GM23338 (cell line): ENCODE measurements at regions not wholly inside any gene's neighbourhood (a gene's known extent, or its start where the extent isn't known, plus 50 kb on each side); places are given as distances from the start of the nearest gene placed in this dataset.

ENCODE experiments used
- ATAC-seq: fragments of 200-7000 bp; cut with Tn5 transposase; 3 replicates; pipeline ENCODE4 v1.9.1; 2020
- DNase-seq: peaks from one replicate; pipeline ENCODE4 v3.0.0-alpha.2; 2015; ENCODE audit warnings: low spot score
- H2AFZ ChIP-seq: fragments of 200-600 bp; sonication (generic); 2 replicates; pipeline ENCODE4 v1.8.0; 2016; ENCODE audit warnings: antibody characterized with exemption, mild to moderate bottlenecking, moderate library complexity
- H3F3A ChIP-seq: fragments of 200-600 bp; sonication (generic); replicated peaks from 2 replicates; pipeline ENCODE4 v1.8.0; 2017; ENCODE audit warnings: antibody characterized with exemption, mixed run types, low read depth
- H3K27ac ChIP-seq: fragments of 200-600 bp; sonication (generic); 2 replicates; pipeline ENCODE4 v1.6.1; 2016; ENCODE audit warnings: low read depth
- H3K27me3 ChIP-seq: fragments of 200-600 bp; sonication (generic); 2 replicates; pipeline ENCODE4 v1.8.0; 2016; ENCODE audit warnings: mild to moderate bottlenecking, mixed run types, moderate library complexity; ENCODE audit not compliant: insufficient read depth
- H3K36me3 ChIP-seq: fragments of 200-600 bp; sonication (generic); 2 replicates; pipeline ENCODE4 v1.8.0; 2016; ENCODE audit warnings: mild to moderate bottlenecking; ENCODE audit not compliant: insufficient read depth
- H3K4me1 ChIP-seq: fragments of 200-600 bp; sonication (generic); 2 replicates; pipeline ENCODE4 v1.8.0; 2016; ENCODE audit warnings: mild to moderate bottlenecking, moderate library complexity; ENCODE audit not compliant: insufficient read depth
- H3K4me2 ChIP-seq: fragments of 200-600 bp; sonication (generic); 2 replicates; pipeline ENCODE4 v1.7.1; 2017; ENCODE audit warnings: mixed run types
- H3K4me3 ChIP-seq: fragments of 200-600 bp; sonication (generic); 2 replicates; pipeline ENCODE4 v1.6.1; 2016; ENCODE audit warnings: mixed run types
- H3K79me2 ChIP-seq: fragments of 200-600 bp; sonication (generic); replicated peaks from 2 replicates; pipeline ENCODE4 v1.8.0; 2017; ENCODE audit warnings: mild to moderate bottlenecking; ENCODE audit not compliant: insufficient read depth
- H3K9me2 ChIP-seq: fragments of 200-600 bp; sonication (generic); 2 replicates; pipeline ENCODE4 v1.8.0; 2017; ENCODE audit not compliant: insufficient read depth
- H4K20me1 ChIP-seq: fragments of 200-600 bp; sonication (generic); replicated peaks from 2 replicates; pipeline ENCODE4 v1.8.0; 2017; ENCODE audit warnings: mild to moderate bottlenecking; ENCODE audit not compliant: insufficient read depth
- H3K27ac Mint-ChIP-seq: 2 replicates; pipeline ENCODE4 v1.8.0; 2020; ENCODE audit warnings: inconsistent platforms, mild to moderate bottlenecking, moderate library complexity, mixed read lengths
- H3K27me3 Mint-ChIP-seq: 3 replicates; pipeline ENCODE4 v1.8.0; 2022; ENCODE audit warnings: low read depth, mild to moderate bottlenecking, moderate library complexity, mixed read lengths, inconsistent platforms; ENCODE audit not compliant: insufficient read depth, poor library complexity
- H3K36me3 Mint-ChIP-seq: 3 replicates; pipeline ENCODE4 v1.8.0; 2021; ENCODE audit warnings: low read depth, mild to moderate bottlenecking, inconsistent platforms, moderate library complexity, mixed read lengths
- H3K4me1 Mint-ChIP-seq: 3 replicates; pipeline ENCODE4 v1.8.0; 2020; ENCODE audit warnings: mild to moderate bottlenecking, inconsistent platforms, mixed read lengths
- H3K4me3 Mint-ChIP-seq: 3 replicates; pipeline ENCODE4 v1.8.0; 2021; ENCODE audit warnings: moderate library complexity, mild to moderate bottlenecking, inconsistent platforms, mixed read lengths
- H3K9me3 Mint-ChIP-seq: 3 replicates; pipeline ENCODE4 v1.8.0; 2020; ENCODE audit warnings: moderate library complexity, mild to moderate bottlenecking, inconsistent platforms, mixed read lengths
- CREB1 ChIP-seq: fragments of 250-450 bp; sonication (Bioruptor Pico); IDR thresholded peaks from 2 replicates; pipeline ENCODE4 v1.5.0; 2020; ENCODE audit warnings: low read depth, mild to moderate bottlenecking, moderate library complexity
- JUNB ChIP-seq: IDR thresholded peaks from one replicate; pipeline ENCODE4 v1.6.1; 2016; ENCODE audit warnings: antibody characterized with exemption; ENCODE audit not compliant: unreplicated experiment
- POLR2AphosphoS5 ChIP-seq: IDR thresholded peaks from 2 replicates; pipeline ENCODE4 v1.6.1; 2016; ENCODE audit warnings: antibody characterized with exemption, low read depth
- ZNF114 ChIP-seq: fragments of 250-450 bp; sonication (Bioruptor Pico); IDR thresholded peaks from 2 replicates; pipeline ENCODE4 v1.5.0; 2020; ENCODE audit warnings: mild to moderate bottlenecking, moderate library complexity
- ZNF331 ChIP-seq: fragments of 250-450 bp; sonication (Bioruptor Pico); IDR thresholded peaks from 2 replicates; pipeline ENCODE4 v1.5.0; 2020; ENCODE audit warnings: low read depth, mild to moderate bottlenecking, moderate library complexity
- ZNF462 ChIP-seq: fragments of 250-450 bp; sonication (Bioruptor Pico); IDR thresholded peaks from 2 replicates; pipeline ENCODE4 v1.5.0; 2020; ENCODE audit warnings: mild to moderate bottlenecking, moderate library complexity
- TF ChIP-seq, protein P1 (sequence below): IDR thresholded peaks from one replicate; pipeline ENCODE4 v1.6.1; 2018; ENCODE audit warnings: antibody characterized with exemption; ENCODE audit not compliant: unreplicated experiment
- TF ChIP-seq, protein P2 (sequence below), 2 experiments: fragments of 200-600 bp in 1 of 2; sonication (generic) in 1 of 2; conservative IDR thresholded peaks; 2 replicates each; pipeline versions ENCODE4 v1.5.1 to v1.6.1; 2016 to 2017; ENCODE audit warnings: antibody characterized with exemption in 2 of 2, low read depth in 2 of 2, mild to moderate bottlenecking in 2 of 2, moderate library complexity in 1 of 2

DNA sequence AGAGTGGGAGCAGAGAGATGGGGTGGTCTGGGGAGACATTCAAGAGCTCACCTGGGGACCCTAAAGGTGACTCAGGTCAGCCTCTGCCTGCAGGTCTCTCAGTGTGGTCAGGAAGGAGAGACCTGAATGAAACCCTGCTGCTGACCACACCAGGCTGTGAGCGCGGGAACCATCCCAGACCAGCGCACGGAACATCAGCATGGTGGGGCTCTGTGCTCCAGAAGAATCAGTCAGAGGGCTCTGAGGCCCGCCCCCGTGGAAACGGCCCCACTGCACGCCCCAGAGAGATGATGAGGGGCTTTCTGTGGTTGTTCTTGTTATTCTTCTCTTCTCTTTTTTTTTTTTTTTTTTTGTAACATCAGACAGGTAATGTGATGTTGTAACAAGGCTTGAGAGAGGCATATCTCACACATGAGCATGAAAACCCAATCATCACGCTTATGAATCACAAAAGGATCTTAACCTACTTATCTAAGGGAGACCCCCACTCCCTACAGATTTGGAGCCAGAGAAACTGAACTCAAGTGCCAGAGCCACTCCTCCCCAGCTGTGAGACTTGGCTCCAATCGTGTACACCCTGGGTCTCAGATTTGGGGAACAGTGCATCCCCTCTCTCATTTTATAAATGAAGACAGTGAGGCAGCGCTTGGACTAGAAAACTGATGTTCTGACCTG, 302.2 kb downstream of the EIPR1 start:
- peak overlapping the region; percentile 36; the same call in 1 of the 2 replicates for H3K27ac Mint-ChIP-seq

DNA sequence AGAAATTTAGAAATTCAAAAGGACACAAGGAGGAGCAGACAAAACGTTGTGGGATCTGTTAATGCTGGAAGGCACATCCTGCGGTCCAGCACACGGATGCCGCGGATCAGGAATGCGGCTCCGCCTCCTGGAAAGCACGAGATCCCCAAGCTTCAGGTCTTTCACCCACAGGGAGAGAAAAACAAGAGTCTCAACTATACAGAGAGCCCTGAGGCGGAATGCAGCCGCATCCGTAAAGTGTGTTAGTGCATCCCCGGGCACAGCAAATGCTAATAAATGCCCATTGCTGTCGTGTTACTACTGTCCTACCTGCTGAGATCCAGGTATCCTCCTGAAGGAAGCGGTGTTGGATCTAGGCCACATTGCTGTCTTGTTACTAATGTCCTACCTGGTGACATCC, 303.9 kb downstream of the EIPR1 start:
- H2AFZ ChIP-seq, result no peak overlapping the region
- no peak overlapping the region for H3K4me3 ChIP-seq
- no peaks in the 10 kb centered on the region for H3F3A ChIP-seq
- Mint-ChIP-seq H3K27me3 (peaks cover 6% of the 10 kb centered on the region), H3K4me1 (peaks cover 3% of the 10 kb centered on the region), H3K27ac (no peak overlapping the region; the same call in 1 of the 2 replicates), H3K4me3 (no peak overlapping the region), H3K9me3 (peaks cover 3% of the 10 kb centered on the region; the same call in 1 of the 3 replicates), H3K36me3 (peaks cover 2% of the 10 kb centered on the region; the same call in 1 of the 3 replicates)
- no peak for ATAC-seq
- H3K79me2 ChIP-seq, result no peaks in the 10 kb centered on the region
- DNase-seq, result peak; percentile 12
- peaks cover 8% of the 10 kb centered on the region; the same call in 1 of the 2 replicates for H3K9me2 ChIP-seq
- H3K4me1 ChIP-seq, result no peaks in the 10 kb centered on the region
- H3K36me3 ChIP-seq, result no peaks in the 10 kb centered on the region
- H3K27me3 ChIP-seq, result no peaks in the 10 kb centered on the region
- H3K4me2 ChIP-seq, result no peak overlapping the region
- no peaks in the 10 kb centered on the region for H4K20me1 ChIP-seq
- H3K27ac ChIP-seq, result no peak overlapping the region
- TF ChIP-seq ZNF114 (CRISPR knock-in tag), result no peak
- TF ChIP-seq JUNB, result no peak
- TF ChIP-seq CREB1 (CRISPR knock-in tag), result no peak
- TF ChIP-seq, protein P1, sequence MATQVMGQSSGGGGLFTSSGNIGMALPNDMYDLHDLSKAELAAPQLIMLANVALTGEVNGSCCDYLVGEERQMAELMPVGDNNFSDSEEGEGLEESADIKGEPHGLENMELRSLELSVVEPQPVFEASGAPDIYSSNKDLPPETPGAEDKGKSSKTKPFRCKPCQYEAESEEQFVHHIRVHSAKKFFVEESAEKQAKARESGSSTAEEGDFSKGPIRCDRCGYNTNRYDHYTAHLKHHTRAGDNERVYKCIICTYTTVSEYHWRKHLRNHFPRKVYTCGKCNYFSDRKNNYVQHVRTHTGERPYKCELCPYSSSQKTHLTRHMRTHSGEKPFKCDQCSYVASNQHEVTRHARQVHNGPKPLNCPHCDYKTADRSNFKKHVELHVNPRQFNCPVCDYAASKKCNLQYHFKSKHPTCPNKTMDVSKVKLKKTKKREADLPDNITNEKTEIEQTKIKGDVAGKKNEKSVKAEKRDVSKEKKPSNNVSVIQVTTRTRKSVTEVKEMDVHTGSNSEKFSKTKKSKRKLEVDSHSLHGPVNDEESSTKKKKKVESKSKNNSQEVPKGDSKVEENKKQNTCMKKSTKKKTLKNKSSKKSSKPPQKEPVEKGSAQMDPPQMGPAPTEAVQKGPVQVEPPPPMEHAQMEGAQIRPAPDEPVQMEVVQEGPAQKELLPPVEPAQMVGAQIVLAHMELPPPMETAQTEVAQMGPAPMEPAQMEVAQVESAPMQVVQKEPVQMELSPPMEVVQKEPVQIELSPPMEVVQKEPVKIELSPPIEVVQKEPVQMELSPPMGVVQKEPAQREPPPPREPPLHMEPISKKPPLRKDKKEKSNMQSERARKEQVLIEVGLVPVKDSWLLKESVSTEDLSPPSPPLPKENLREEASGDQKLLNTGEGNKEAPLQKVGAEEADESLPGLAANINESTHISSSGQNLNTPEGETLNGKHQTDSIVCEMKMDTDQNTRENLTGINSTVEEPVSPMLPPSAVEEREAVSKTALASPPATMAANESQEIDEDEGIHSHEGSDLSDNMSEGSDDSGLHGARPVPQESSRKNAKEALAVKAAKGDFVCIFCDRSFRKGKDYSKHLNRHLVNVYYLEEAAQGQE, result no peak
- TF ChIP-seq ZNF462 (CRISPR knock-in tag), result no peak
- no peak for TF ChIP-seq ZNF331 (CRISPR knock-in tag)

More for the DNA sequence above, 302.2 kb downstream of the EIPR1 start:
- no peak overlapping the region for H3K4me3 ChIP-seq
- H3K9me2 ChIP-seq, result peaks cover 6% of the 10 kb centered on the region; the same call in 1 of the 2 replicates
- no peaks in the 10 kb centered on the region for H3K36me3 ChIP-seq
- Mint-ChIP-seq H3K4me3 (no peak overlapping the region), H3K36me3 (no peaks in the 10 kb centered on the region), H3K27me3 (peaks cover 6% of the 10 kb centered on the region), H3K4me1 (no peaks in the 10 kb centered on the region; the same call in 2 of the 3 replicates), H3K9me3 (no peaks in the 10 kb centered on the region)
- DNase-seq (no peak), ATAC-seq (no peak)
- no peaks in the 10 kb centered on the region for H3K27me3 ChIP-seq
- no peak overlapping the region for H2AFZ ChIP-seq
- H4K20me1 ChIP-seq, result no peaks in the 10 kb centered on the region
- H3K4me1 ChIP-seq, result no peaks in the 10 kb centered on the region
- TF ChIP-seq, protein P2, sequence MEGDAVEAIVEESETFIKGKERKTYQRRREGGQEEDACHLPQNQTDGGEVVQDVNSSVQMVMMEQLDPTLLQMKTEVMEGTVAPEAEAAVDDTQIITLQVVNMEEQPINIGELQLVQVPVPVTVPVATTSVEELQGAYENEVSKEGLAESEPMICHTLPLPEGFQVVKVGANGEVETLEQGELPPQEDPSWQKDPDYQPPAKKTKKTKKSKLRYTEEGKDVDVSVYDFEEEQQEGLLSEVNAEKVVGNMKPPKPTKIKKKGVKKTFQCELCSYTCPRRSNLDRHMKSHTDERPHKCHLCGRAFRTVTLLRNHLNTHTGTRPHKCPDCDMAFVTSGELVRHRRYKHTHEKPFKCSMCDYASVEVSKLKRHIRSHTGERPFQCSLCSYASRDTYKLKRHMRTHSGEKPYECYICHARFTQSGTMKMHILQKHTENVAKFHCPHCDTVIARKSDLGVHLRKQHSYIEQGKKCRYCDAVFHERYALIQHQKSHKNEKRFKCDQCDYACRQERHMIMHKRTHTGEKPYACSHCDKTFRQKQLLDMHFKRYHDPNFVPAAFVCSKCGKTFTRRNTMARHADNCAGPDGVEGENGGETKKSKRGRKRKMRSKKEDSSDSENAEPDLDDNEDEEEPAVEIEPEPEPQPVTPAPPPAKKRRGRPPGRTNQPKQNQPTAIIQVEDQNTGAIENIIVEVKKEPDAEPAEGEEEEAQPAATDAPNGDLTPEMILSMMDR (conservative IDR thresholded peaks at IDR 0.05; ENCODE audit: low read depth in 2 of 2), result no peak
- TF ChIP-seq POLR2AphosphoS5 (no peak), ZNF331 (CRISPR knock-in tag) (no peak), ZNF114 (CRISPR knock-in tag) (no peak)
- no peak overlapping the region for H3K27ac ChIP-seq
- H3K4me2 ChIP-seq, result no peak overlapping the region
- no peaks in the 10 kb centered on the region for H3F3A ChIP-seq
- no peaks in the 10 kb centered on the region for H3K79me2 ChIP-seq
